ENCODE measurements at regions not wholly inside any gene's neighbourhood (a gene's known extent, or its start where the extent isn't known, plus 50 kb on each side); places are given as distances from the start of the nearest gene placed in this dataset.
"Not testable (repeated sequence)": the region's sequence is repeated elsewhere in the genome, so short reads cannot be mapped to it uniquely, and the experiment has no call there.

- TF ChIP-seq CTCF (IDR thresholded peaks at IDR 0.05): no peak
- DNase-seq: no peak
- intact Hi-C loops (cut with DNase I): no loop called here
- no peak overlapping the region for H3K4me3 ChIP-seq
- no peaks in the 10 kb centered on the region for H3K4me1 ChIP-seq
- H3K27ac ChIP-seq: no peak overlapping the region
- H3K36me3 ChIP-seq: no peaks in the 10 kb centered on the region
- H3K27me3 ChIP-seq (ENCODE audit: low read depth): no peaks in the 10 kb centered on the region
- no peak for ATAC-seq
- no peaks in the 10 kb centered on the region for H3K9me3 ChIP-seq
Observed at GRCh38 chr9:101930783-101931182, 192.3 kb upstream of the GRIN3A start.

DNA sequence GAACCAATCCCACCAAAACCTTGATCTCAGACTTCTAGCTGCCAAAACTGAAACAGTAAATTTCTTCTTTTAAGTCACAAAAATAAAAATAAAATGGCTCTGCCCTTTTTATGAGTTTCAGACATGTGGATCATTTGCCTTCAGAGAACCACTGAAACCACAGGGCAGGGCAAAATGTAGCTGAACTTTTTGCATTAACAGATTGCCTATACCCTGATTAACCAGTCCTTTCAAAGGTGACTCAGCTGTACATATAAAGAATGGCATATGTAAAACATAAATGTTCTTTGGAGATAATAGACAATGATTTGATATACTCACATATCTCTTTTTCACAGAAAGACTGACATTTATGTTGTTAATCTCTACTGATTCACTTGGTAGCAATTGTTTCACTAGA lies 187.1 kb upstream of the GRIN3A start:
- Histone ChIP-seq H3K27me3 (ENCODE audit: low read depth) (no peaks in the 10 kb centered on the region), H3K27ac (no peak overlapping the region), H3K4me1 (no peaks in the 10 kb centered on the region), H3K9me3 (no peaks in the 10 kb centered on the region), H3K4me3 (no peak overlapping the region), H3K36me3 (no peaks in the 10 kb centered on the region)
- DNase-seq (no peak), ATAC-seq (no peak)
- intact Hi-C loops (cut with DNase I): no loop called here
- TF ChIP-seq CTCF (IDR thresholded peaks at IDR 0.05): no peak

DNA sequence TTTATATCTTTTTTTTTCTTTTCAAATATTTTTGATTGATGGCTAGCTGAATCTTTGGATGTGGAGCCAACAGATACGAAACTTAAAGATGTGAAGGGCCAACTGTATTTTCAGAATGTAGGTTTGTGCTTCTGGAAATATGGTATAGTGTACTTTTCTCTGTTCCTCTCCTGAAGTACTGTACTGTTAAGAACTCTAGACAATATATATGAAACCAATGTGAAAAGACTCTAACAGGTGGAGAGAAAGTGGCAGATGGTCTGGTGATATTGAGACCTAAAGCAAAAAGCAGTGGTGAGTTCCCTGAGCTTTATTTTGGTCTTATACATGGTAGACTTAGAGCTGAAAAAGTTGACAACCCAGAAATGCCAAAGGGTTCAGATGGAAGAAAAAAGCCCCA lies 185.0 kb upstream of the GRIN3A start:
- DNase-seq: no peak
- Histone ChIP-seq H3K27ac (no peak overlapping the region), H3K36me3 (no peaks in the 10 kb centered on the region), H3K4me3 (no peak overlapping the region), H3K9me3 (no peaks in the 10 kb centered on the region), H3K27me3 (ENCODE audit: low read depth) (no peaks in the 10 kb centered on the region), H3K4me1 (no peaks in the 10 kb centered on the region)
- ATAC-seq: no peak
- intact Hi-C loops (cut with DNase I): no loop called here
- no peak for TF ChIP-seq CTCF (IDR thresholded peaks at IDR 0.05)

DNA sequence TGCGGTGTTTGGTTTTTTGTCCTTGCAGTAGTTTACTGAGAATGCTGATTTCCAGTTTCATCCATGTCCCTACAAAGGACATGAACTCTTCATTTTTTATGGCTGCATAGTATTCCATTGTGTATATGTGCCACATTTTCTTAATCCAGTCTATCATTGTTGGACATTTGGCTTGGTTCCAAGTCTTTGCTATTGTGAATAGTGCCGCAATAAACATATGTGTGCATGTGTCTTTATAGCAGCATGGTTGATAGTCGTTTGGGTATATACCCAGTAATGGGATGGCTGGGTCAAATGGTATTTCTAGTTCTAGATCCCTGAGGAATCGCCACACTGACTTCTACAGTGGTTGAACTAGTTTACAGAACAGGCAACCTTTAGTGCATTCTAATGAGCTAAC lies 178.5 kb upstream of the GRIN3A start:
- H3K4me3 ChIP-seq; DNase-seq; ATAC-seq; intact Hi-C loops (cut with DNase I); H3K9me3 ChIP-seq; H3K36me3 ChIP-seq; H3K27me3 ChIP-seq (ENCODE audit: low read depth); H3K4me1 ChIP-seq; H3K27ac ChIP-seq: not testable (repeated sequence)

DNA sequence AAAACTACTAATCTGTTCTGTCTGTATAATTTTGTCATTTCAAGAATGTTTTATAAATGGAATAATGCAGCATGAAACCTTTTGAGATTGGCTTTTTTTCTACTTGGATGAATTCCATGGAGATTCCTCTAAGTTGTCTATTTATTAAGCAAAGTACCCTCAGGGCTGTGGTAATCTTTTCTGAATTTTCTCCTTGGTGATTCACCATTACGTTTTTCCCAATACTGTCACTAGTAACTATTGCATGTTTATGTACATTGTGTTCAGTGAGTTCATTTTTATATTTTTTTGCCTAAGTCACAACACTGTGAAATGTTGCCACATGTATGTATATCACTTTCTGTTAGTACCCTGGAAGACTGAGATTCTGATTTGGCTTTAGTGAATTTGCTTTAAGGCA lies 177.0 kb upstream of the GRIN3A start:
- TF ChIP-seq CTCF (IDR thresholded peaks at IDR 0.05): no peak
- Histone ChIP-seq H3K4me1 (no peaks in the 10 kb centered on the region), H3K27ac (no peak overlapping the region), H3K27me3 (ENCODE audit: low read depth) (no peaks in the 10 kb centered on the region), H3K4me3 (no peak overlapping the region), H3K9me3 (no peaks in the 10 kb centered on the region), H3K36me3 (no peaks in the 10 kb centered on the region)
- DNase-seq (no peak), ATAC-seq (no peak)
- intact Hi-C loops (cut with DNase I): no loop called here

DNA sequence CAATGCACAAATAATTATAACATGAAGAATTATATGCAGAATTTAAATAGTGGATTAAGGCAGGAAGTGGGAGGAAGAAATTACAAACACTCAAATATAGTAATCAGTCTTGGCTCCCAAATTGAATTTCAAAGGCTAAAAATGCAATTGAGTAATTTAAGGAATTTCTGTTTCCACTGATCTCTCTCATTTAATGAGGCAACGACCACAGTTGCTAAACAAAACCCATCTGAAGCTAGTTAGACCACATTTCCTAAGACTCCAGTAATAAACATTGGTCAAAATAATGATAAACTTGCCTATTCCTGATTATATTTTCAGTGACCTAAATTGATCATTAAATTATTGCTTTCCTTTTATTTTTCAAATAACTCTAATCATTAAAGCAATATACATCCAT lies 174.3 kb upstream of the GRIN3A start:
- H3K27ac ChIP-seq: no peak overlapping the region
- no peaks in the 10 kb centered on the region for H3K36me3 ChIP-seq
- no peak for ATAC-seq
- no peak for DNase-seq
- H3K9me3 ChIP-seq: no peaks in the 10 kb centered on the region
- intact Hi-C loops (cut with DNase I): no loop called here
- TF ChIP-seq CTCF (IDR thresholded peaks at IDR 0.05): no peak
- no peaks in the 10 kb centered on the region for H3K4me1 ChIP-seq
- H3K27me3 ChIP-seq (ENCODE audit: low read depth): no peaks in the 10 kb centered on the region
- no peak overlapping the region for H3K4me3 ChIP-seq
